HEK293 (cell line): ENCODE measurements at regions not wholly inside any gene's neighbourhood (a gene's known extent, or its start where the extent isn't known, plus 50 kb on each side); places are given as distances from the start of the nearest gene placed in this dataset.

Experiments
- PATZ1 ChIP-seq: fragments of 450-650 bp; formaldehyde crosslinking; IDR thresholded peaks from 2 replicates; pipeline ENCODE4 v1.5.1; 2016; ENCODE audit warnings: missing biosample characterization, missing genetic modification characterization
- REPIN1 ChIP-seq: fragments of 450-650 bp; formaldehyde crosslinking; IDR thresholded peaks from 2 replicates; pipeline ENCODE4 v1.5.1; 2017; ENCODE audit warnings: missing biosample characterization, missing genetic modification characterization, low read depth
- ZNF132 ChIP-seq: fragments of 450-650 bp; formaldehyde crosslinking; IDR thresholded peaks from 2 replicates; pipeline ENCODE4 v1.5.1; 2017; ENCODE audit warnings: missing biosample characterization, missing genetic modification characterization, borderline replicate concordance
- ZNF146 ChIP-seq: fragments of 450-650 bp; formaldehyde crosslinking; IDR thresholded peaks from 2 replicates; pipeline ENCODE4 v1.5.1; 2016; ENCODE audit warnings: missing biosample characterization, missing genetic modification characterization
- ZNF155 ChIP-seq: fragments of 450-650 bp; formaldehyde crosslinking; IDR thresholded peaks from 2 replicates; pipeline ENCODE4 v1.5.1; 2016; ENCODE audit warnings: missing biosample characterization, missing genetic modification characterization
- ZNF501 ChIP-seq: fragments of 450-650 bp; formaldehyde crosslinking; IDR thresholded peaks from 2 replicates; pipeline ENCODE4 v1.5.1; 2016; ENCODE audit warnings: missing biosample characterization, missing genetic modification characterization
- ZNF670 ChIP-seq: fragments of 450-650 bp; formaldehyde crosslinking; IDR thresholded peaks from 2 replicates; pipeline ENCODE4 v1.5.1; 2016; ENCODE audit warnings: missing biosample characterization, missing genetic modification characterization, low read depth
- ZNF704 ChIP-seq: fragments of 450-650 bp; formaldehyde crosslinking; IDR thresholded peaks from 2 replicates; pipeline ENCODE4 v1.5.1; 2016; ENCODE audit warnings: missing biosample characterization, missing genetic modification characterization
- ZNF830 ChIP-seq: fragments of 450-650 bp; IDR thresholded peaks from 2 replicates; pipeline ENCODE4 v1.5.0; 2018; ENCODE audit warnings: missing biosample characterization, missing genetic modification characterization, low read depth, mild to moderate bottlenecking, moderate library complexity
- TF ChIP-seq, protein P1 (sequence below): fragments of 450-650 bp; formaldehyde crosslinking; IDR thresholded peaks from 2 replicates; pipeline ENCODE4 v1.5.1; 2016; ENCODE audit warnings: missing biosample characterization, missing genetic modification characterization, borderline replicate concordance
- TF ChIP-seq, protein P2 (sequence below): fragments of 450-650 bp; formaldehyde crosslinking; IDR thresholded peaks from 2 replicates; pipeline ENCODE4 v1.5.1; 2016; ENCODE audit warnings: missing biosample characterization, missing genetic modification characterization

DNA sequence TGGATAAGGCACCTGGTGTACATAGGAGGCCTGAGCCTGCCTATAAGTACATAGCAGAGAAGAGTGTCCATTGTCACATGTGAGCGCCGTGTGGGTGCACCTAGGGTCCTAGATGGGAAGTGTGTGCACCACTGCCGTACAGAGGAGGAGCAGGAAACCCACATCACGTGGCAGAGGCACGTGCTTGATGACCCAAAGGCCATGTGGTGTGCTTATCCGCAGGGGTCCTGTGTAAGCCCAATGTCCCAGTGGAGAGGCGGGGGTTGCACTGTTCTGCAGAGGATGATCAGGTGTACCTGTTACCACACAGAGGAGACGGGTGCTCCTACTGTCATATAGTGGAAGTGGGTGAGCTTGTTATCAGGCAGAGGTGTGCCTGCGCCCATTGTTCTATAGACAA lies 354.1 kb upstream of the IRX2 start:
- TF ChIP-seq, protein P1, sequence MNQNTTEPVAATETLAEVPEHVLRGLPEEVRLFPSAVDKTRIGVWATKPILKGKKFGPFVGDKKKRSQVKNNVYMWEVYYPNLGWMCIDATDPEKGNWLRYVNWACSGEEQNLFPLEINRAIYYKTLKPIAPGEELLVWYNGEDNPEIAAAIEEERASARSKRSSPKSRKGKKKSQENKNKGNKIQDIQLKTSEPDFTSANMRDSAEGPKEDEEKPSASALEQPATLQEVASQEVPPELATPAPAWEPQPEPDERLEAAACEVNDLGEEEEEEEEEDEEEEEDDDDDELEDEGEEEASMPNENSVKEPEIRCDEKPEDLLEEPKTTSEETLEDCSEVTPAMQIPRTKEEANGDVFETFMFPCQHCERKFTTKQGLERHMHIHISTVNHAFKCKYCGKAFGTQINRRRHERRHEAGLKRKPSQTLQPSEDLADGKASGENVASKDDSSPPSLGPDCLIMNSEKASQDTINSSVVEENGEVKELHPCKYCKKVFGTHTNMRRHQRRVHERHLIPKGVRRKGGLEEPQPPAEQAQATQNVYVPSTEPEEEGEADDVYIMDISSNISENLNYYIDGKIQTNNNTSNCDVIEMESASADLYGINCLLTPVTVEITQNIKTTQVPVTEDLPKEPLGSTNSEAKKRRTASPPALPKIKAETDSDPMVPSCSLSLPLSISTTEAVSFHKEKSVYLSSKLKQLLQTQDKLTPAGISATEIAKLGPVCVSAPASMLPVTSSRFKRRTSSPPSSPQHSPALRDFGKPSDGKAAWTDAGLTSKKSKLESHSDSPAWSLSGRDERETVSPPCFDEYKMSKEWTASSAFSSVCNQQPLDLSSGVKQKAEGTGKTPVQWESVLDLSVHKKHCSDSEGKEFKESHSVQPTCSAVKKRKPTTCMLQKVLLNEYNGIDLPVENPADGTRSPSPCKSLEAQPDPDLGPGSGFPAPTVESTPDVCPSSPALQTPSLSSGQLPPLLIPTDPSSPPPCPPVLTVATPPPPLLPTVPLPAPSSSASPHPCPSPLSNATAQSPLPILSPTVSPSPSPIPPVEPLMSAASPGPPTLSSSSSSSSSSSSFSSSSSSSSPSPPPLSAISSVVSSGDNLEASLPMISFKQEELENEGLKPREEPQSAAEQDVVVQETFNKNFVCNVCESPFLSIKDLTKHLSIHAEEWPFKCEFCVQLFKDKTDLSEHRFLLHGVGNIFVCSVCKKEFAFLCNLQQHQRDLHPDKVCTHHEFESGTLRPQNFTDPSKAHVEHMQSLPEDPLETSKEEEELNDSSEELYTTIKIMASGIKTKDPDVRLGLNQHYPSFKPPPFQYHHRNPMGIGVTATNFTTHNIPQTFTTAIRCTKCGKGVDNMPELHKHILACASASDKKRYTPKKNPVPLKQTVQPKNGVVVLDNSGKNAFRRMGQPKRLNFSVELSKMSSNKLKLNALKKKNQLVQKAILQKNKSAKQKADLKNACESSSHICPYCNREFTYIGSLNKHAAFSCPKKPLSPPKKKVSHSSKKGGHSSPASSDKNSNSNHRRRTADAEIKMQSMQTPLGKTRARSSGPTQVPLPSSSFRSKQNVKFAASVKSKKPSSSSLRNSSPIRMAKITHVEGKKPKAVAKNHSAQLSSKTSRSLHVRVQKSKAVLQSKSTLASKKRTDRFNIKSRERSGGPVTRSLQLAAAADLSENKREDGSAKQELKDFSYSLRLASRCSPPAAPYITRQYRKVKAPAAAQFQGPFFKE: no peak
- no peak for TF ChIP-seq ZNF501
- no peak for TF ChIP-seq ZNF146 (tag by site-specific recombination)
- no peak for TF ChIP-seq ZNF132
- TF ChIP-seq, protein P2, sequence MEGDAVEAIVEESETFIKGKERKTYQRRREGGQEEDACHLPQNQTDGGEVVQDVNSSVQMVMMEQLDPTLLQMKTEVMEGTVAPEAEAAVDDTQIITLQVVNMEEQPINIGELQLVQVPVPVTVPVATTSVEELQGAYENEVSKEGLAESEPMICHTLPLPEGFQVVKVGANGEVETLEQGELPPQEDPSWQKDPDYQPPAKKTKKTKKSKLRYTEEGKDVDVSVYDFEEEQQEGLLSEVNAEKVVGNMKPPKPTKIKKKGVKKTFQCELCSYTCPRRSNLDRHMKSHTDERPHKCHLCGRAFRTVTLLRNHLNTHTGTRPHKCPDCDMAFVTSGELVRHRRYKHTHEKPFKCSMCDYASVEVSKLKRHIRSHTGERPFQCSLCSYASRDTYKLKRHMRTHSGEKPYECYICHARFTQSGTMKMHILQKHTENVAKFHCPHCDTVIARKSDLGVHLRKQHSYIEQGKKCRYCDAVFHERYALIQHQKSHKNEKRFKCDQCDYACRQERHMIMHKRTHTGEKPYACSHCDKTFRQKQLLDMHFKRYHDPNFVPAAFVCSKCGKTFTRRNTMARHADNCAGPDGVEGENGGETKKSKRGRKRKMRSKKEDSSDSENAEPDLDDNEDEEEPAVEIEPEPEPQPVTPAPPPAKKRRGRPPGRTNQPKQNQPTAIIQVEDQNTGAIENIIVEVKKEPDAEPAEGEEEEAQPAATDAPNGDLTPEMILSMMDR (tag by site-specific recombination): no peak
- no peak for TF ChIP-seq ZNF155
- TF ChIP-seq REPIN1 (tag by site-specific recombination): no peak
- no peak for TF ChIP-seq PATZ1
- no peak for TF ChIP-seq ZNF670 (tag by site-specific recombination)
- TF ChIP-seq ZNF704: no peak
- no peak for TF ChIP-seq ZNF830 (tag by site-specific recombination)
